ENCODE measurements at regions not wholly inside any gene's neighbourhood (a gene's known extent, or its start where the extent isn't known, plus 50 kb on each side); places are given as distances from the start of the nearest gene placed in this dataset.

DNA sequence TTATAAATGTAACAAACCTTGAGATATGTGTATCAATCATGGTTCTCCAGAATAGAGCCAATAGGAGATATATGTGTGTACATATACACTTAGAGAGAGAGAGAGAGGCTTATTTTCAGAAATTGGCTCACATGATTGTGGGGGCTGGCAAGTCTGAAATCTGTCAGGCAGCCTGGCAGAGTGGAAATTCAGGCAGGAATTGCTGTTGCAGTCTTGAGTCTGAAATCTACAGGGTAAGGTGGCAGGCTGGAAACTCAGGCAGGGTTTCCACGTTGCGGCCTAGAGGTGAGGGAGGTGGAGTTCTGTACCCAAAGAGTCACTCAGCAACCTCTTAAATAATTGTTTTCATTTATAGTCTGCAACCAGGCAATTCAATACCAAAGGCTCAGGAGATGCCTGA lies 218.4 kb downstream of the B3GLCT start (continued):
- TF ChIP-seq, protein P1, sequence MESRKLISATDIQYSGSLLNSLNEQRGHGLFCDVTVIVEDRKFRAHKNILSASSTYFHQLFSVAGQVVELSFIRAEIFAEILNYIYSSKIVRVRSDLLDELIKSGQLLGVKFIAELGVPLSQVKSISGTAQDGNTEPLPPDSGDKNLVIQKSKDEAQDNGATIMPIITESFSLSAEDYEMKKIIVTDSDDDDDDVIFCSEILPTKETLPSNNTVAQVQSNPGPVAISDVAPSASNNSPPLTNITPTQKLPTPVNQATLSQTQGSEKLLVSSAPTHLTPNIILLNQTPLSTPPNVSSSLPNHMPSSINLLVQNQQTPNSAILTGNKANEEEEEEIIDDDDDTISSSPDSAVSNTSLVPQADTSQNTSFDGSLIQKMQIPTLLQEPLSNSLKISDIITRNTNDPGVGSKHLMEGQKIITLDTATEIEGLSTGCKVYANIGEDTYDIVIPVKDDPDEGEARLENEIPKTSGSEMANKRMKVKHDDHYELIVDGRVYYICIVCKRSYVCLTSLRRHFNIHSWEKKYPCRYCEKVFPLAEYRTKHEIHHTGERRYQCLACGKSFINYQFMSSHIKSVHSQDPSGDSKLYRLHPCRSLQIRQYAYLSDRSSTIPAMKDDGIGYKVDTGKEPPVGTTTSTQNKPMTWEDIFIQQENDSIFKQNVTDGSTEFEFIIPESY (CRISPR knock-in tag; IDR thresholded peaks at IDR 0.05), result no peak
- TF ChIP-seq HNRNPLL (IDR thresholded peaks at IDR 0.05; ENCODE audit: low read depth, low read length, poor library complexity, severe bottlenecking) (no peak), POLR2G (IDR thresholded peaks at IDR 0.05; ENCODE audit: low read depth, low read length) (no peak)
- TF ChIP-seq, protein P2, sequence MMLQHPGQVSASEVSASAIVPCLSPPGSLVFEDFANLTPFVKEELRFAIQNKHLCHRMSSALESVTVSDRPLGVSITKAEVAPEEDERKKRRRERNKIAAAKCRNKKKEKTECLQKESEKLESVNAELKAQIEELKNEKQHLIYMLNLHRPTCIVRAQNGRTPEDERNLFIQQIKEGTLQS (IDR thresholded peaks at IDR 0.05), result no peak
- TF ChIP-seq, protein P2 (CRISPR knock-in tag; conservative IDR thresholded peaks at IDR 0.05), result no peak

DNA sequence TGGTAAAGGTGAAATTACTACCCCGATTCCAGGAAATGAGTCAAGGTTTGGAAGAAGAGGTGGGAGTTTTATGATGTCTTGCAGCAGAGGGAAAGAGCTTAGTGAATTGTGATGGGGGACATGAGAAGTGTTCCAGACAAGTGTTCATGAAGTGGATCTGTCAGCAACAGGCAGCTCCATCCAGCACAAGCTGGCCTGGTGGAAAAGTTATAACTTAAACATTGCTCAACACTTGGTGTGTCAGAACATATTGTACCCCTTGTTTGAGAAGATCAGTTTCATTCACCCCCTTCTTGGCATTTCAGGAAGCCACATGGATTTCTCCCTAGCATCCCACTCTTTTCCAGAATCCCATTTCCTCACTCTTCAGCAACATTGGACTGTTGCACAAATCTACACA lies 222.0 kb downstream of the B3GLCT start:
- ATAC-seq (no peak), FAIRE-seq (no peak), DNase-seq (ENCODE audit: extremely low read depth in 1 of 4, low spot score in 3 of 4) (no peak)
- BruUV-seq (replicated peaks), result no TSS peak
- H3K9me3 ChIP-seq (replicated peaks; ENCODE audit: control insufficient read depth, insufficient read depth, low read depth, low read length), result no peaks in the 10 kb centered on the region
- no peaks in the 10 kb centered on the region for H3K9me1 ChIP-seq (ENCODE audit: control insufficient read depth, insufficient read depth, low read length)
- H3K4me3 ChIP-seq, result no peak overlapping the region
- no peak overlapping the region for H2AFZ ChIP-seq (ENCODE audit: low read depth, low read length)
- H3K27me3 ChIP-seq (ENCODE audit: control insufficient read depth in 2 of 2, insufficient read depth in 2 of 2, low read length in 2 of 2), result no peaks in the 10 kb centered on the region; a peak in 1 of 5 replicates
- H3K79me2 ChIP-seq (ENCODE audit: control insufficient read depth, insufficient read depth, low read length), result no peaks in the 10 kb centered on the region
- no peak overlapping the region for H3K27ac ChIP-seq (ENCODE audit: extremely low read depth, low read depth, low read length)
- 0% methylated on average over 1 of the region's 1 CpG for WGBS (ENCODE audit: insufficient coverage, low coverage, missing lambda C conversion rate)
- POLR2A ChIA-PET, result no interaction called here
- H3K36me3 ChIP-seq (ENCODE audit: control insufficient read depth, insufficient read depth, low read length), result no peaks in the 10 kb centered on the region
- no peaks in the 10 kb centered on the region for H4K20me1 ChIP-seq (replicated peaks; ENCODE audit: control insufficient read depth, insufficient read depth, low read length)
- intact Hi-C loops (cut with micrococcal nuclease), result loop anchor here (10.0 kb wide), 1 partner anchor 227 kb away; the partner anchor contains the start of gene B3GLCT
- no peaks in the 10 kb centered on the region for H3K4me1 ChIP-seq (replicated peaks in 1 of 2; ENCODE audit: control insufficient read depth in 2 of 2, insufficient read depth in 2 of 2, low read length in 2 of 2)
- CTCF ChIA-PET (ENCODE audit: low intra/inter-chr PET ratio), result interaction anchor here (0.7 kb wide), 1 partner anchor 305 kb away, joined by 3 read pairs; no protein-coding TSS in a partner anchor
- H3K4me2 ChIP-seq (ENCODE audit: insufficient read depth, low read length), result no peak overlapping the region
- no peak overlapping the region for H3K9ac ChIP-seq (ENCODE audit: insufficient read depth in 1 of 2, low read depth in 2 of 2, low read length in 2 of 2)
- in situ Hi-C loops (cut with MboI), result loop anchor here (10.0 kb wide), 1 partner anchor 187 kb away; no protein-coding TSS in a partner anchor
- TF ChIP-seq FOXJ2 (tag; IDR thresholded peaks at IDR 0.05) (no peak), ZC3H8 (IDR thresholded peaks at IDR 0.05) (no peak), BRD4 (IDR thresholded peaks at IDR 0.05) (no peak)
- TF ChIP-seq, protein P3, sequence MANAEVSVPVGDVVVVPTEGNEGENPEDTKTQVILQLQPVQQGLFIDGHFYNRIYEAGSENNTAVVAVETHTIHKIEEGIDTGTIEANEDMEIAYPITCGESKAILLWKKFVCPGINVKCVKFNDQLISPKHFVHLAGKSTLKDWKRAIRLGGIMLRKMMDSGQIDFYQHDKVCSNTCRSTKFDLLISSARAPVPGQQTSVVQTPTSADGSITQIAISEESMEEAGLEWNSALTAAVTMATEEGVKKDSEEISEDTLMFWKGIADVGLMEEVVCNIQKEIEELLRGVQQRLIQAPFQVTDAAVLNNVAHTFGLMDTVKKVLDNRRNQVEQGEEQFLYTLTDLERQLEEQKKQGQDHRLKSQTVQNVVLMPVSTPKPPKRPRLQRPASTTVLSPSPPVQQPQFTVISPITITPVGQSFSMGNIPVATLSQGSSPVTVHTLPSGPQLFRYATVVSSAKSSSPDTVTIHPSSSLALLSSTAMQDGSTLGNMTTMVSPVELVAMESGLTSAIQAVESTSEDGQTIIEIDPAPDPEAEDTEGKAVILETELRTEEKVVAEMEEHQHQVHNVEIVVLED (CRISPR knock-in tag; IDR thresholded peaks at IDR 0.05), result no peak
- TF ChIP-seq, protein P4, sequence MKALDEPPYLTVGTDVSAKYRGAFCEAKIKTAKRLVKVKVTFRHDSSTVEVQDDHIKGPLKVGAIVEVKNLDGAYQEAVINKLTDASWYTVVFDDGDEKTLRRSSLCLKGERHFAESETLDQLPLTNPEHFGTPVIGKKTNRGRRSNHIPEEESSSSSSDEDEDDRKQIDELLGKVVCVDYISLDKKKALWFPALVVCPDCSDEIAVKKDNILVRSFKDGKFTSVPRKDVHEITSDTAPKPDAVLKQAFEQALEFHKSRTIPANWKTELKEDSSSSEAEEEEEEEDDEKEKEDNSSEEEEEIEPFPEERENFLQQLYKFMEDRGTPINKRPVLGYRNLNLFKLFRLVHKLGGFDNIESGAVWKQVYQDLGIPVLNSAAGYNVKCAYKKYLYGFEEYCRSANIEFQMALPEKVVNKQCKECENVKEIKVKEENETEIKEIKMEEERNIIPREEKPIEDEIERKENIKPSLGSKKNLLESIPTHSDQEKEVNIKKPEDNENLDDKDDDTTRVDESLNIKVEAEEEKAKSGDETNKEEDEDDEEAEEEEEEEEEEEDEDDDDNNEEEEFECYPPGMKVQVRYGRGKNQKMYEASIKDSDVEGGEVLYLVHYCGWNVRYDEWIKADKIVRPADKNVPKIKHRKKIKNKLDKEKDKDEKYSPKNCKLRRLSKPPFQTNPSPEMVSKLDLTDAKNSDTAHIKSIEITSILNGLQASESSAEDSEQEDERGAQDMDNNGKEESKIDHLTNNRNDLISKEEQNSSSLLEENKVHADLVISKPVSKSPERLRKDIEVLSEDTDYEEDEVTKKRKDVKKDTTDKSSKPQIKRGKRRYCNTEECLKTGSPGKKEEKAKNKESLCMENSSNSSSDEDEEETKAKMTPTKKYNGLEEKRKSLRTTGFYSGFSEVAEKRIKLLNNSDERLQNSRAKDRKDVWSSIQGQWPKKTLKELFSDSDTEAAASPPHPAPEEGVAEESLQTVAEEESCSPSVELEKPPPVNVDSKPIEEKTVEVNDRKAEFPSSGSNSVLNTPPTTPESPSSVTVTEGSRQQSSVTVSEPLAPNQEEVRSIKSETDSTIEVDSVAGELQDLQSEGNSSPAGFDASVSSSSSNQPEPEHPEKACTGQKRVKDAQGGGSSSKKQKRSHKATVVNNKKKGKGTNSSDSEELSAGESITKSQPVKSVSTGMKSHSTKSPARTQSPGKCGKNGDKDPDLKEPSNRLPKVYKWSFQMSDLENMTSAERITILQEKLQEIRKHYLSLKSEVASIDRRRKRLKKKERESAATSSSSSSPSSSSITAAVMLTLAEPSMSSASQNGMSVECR (CRISPR knock-in tag; IDR thresholded peaks at IDR 0.05), result no peak
- TF ChIP-seq, protein P5, sequence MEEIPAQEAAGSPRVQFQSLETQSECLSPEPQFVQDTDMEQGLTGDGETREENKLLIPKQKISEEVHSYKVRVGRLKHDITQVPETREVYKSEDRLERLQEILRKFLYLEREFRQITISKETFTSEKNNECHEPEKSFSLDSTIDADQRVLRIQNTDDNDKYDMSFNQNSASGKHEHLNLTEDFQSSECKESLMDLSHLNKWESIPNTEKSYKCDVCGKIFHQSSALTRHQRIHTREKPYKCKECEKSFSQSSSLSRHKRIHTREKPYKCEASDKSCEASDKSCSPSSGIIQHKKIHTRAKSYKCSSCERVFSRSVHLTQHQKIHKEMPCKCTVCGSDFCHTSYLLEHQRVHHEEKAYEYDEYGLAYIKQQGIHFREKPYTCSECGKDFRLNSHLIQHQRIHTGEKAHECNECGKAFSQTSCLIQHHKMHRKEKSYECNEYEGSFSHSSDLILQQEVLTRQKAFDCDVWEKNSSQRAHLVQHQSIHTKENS (CRISPR knock-in tag; IDR thresholded peaks at IDR 0.05), result no peak

Measured in K562 (cell line).